HFF-Myc (cell line): ENCODE measurements at regions not wholly inside any gene's neighbourhood (a gene's known extent, or its start where the extent isn't known, plus 50 kb on each side); places are given as distances from the start of the nearest gene placed in this dataset.
"Not testable (repeated sequence)": the region's sequence is repeated elsewhere in the genome, so short reads cannot be mapped to it uniquely, and the experiment has no call there.

Source experiments
- DNase-seq: peaks from one replicate; pipeline ENCODE4 v3.0.0-alpha.2; 2011; ENCODE audit warnings: low read depth; ENCODE audit errors: extremely low read depth
- H3K4me3 ChIP-seq: replicated peaks from 2 replicates; pipeline ENCODE4 v1.5.1; 2011; ENCODE audit warnings: low read depth, mild to moderate bottlenecking, control low read depth, low read length
- TF ChIP-seq, protein P1 (sequence below): IDR thresholded peaks from 2 replicates; pipeline ENCODE4 v1.5.1; 2012; ENCODE audit warnings: mild to moderate bottlenecking, low read depth, low read length, control low read depth; ENCODE audit errors: missing control alignments

DNA sequence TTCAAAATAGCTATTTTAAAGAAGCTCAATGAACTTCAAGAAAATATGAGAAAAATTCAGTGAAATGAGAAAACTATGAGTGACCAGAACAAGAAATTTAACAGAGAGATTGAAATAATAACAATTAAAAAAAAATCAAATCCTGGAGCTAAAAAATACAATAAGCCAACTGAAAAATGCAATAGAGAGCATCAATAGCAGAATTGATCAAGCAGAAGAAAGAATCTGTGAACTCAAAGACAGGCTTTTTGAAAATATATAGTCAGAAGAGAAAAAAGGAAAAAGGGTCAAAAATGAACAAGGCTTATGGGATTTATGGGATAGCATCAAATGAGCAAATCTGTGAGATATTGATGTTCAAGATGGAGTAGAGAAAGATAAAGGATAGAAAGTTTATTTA, 133.0 kb downstream of the OTUD1 start:
- DNase-seq, result no peak
- no peak overlapping the region for H3K4me3 ChIP-seq

DNA sequence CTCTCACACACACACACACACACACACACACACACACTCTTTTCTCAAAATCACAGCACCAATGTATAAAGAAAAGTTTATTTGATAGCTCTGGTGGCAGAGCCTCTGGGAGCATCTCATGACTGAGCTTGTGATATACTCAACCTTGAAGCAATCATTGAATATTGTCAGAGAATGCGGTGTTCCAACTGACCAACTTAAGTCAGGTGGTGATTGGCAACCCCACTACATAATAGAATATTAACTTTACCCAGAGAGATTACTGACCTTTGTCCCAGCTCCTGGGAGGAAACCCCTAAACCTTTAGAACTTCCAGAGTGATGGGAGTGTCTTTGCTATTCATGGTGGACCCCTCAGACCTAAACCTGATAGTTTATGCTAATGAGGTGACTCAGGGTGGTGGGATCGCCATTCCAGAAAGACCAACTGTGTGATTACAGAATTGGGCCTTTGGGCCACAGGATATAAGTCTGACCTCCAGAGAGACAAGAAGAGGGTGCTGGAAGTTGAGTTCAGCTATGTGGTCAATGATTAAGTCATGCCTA, 143.1 kb downstream of the OTUD1 start:
- DNase-seq, result no peak

More for the DNA sequence above, 133.0 kb downstream of the OTUD1 start:
- TF ChIP-seq, protein P1, sequence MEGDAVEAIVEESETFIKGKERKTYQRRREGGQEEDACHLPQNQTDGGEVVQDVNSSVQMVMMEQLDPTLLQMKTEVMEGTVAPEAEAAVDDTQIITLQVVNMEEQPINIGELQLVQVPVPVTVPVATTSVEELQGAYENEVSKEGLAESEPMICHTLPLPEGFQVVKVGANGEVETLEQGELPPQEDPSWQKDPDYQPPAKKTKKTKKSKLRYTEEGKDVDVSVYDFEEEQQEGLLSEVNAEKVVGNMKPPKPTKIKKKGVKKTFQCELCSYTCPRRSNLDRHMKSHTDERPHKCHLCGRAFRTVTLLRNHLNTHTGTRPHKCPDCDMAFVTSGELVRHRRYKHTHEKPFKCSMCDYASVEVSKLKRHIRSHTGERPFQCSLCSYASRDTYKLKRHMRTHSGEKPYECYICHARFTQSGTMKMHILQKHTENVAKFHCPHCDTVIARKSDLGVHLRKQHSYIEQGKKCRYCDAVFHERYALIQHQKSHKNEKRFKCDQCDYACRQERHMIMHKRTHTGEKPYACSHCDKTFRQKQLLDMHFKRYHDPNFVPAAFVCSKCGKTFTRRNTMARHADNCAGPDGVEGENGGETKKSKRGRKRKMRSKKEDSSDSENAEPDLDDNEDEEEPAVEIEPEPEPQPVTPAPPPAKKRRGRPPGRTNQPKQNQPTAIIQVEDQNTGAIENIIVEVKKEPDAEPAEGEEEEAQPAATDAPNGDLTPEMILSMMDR, result no peak

DNA sequence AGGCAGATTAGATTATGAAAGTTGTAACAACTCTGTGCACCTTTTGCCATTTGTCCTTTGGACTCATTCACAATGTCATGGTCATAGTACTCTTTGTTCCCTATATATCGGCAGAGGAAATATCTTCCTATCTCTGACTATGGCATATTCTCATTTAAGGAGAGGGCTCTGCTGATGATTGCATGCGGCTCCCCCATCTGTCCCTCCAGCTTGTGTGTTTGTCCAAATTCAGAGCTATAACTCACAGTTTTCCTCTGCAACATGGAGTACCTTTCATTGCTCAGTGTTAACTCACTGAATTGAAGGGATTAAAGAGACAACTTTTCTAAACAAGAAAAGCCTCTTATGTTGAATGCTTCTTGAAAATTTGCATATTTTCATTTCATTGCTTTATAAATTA, 145.5 kb downstream of the OTUD1 start:
- H3K4me3 ChIP-seq, result no peak overlapping the region
- TF ChIP-seq, protein P1, result no peak
- DNase-seq, result no peak

More for the DNA sequence above, 143.1 kb downstream of the OTUD1 start:
- TF ChIP-seq, protein P1, result no peak
- no peak overlapping the region for H3K4me3 ChIP-seq

DNA sequence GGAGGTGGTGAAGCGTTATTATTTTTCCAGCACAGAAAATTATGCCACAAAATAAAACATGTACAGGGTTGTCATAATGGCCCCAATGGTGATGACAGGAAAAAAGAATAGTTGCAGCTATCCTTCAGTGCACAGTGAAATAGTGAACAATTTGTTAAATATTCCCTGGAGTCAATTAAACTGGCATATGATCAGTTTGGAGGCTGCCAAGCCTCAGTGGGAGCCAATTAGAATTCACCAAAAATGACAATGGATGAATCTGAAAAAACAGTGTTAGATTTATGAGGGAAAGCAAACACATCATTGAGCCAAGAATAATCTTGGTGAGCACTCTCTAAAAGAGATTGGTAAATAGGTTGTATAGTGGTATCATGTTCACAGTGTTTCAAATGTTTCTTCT, 146.3 kb downstream of the OTUD1 start:
- no peak for DNase-seq
- TF ChIP-seq, protein P1, result no peak
- no peak overlapping the region for H3K4me3 ChIP-seq

DNA sequence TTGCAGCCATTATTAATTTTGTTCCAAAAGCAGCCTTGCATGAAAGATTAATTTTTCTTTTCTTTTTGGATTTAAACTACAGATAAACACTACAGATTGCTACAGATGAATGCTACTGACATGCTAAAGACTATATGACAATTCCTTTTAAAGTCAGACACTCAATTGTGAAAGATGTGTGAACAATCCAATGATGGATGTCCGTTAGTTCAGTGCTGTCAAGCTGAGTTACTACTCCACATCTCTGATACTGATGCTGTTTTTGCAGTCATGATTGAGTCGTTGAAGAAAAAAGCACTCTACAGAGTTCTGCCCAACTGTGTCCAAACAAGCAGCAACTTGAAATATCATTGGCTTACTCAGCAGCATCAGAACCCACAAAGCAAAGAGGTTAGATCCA, 146.8 kb downstream of the OTUD1 start:
- TF ChIP-seq, protein P1, result no peak
- no peak overlapping the region for H3K4me3 ChIP-seq
- DNase-seq, result no peak

DNA sequence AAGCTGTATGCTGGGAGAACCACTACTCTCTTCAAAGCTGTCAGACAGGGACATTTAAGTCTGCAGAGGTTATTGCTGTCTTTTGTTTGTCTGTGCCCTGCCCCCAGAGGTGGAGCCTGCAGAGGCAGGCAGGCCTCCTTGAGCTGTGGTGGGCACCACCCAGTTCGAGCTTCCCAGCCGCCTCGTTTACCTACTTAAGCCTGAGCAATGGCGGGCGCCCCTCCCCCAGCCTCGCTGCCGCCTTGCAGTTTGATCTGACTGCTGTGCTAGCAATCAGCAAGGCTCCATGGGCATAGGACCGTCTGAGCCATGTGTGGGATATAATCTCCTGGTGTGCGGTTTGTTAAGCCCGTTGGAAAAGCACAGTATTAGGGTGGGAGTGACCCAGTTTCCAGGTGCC, 156.4 kb downstream of the OTUD1 start:
- DNase-seq, H3K4me3 ChIP-seq: not testable (repeated sequence)

DNA sequence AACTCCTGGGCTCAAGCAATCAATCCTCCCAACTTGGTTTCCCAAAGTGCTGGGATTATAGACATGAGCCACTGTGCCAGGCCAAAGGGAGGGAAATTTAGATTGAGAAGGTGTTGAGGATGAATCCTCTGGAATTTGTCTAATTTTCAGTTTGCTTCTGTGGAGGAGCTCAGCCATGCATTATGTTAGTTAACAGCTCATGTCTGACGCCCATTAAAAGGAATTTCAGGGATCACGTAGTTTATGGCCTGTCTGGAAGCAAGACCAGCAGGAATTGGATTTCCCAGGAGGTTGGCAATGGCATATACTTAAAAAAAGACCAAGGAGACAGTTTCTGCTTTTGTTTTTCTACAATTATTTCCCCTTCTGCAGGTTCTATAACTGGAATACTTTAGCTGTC, 165.7 kb downstream of the OTUD1 start:
- H3K4me3 ChIP-seq, result no peak overlapping the region
- no peak for DNase-seq
- TF ChIP-seq, protein P1, result no peak
